Testis (tissue), 2 donors: ENCODE measurements at regions not wholly inside any gene's neighbourhood (a gene's known extent, or its start where the extent isn't known, plus 50 kb on each side); places are given as distances from the start of the nearest gene placed in this dataset.

ENCODE experiments used
- CTCF ChIP-seq, 3 experiments: fragments of 450-650 bp in 2 of 3; fragments of 200-600 bp in 1 of 3; sonication (generic) in 1 of 3; IDR thresholded peaks; one replicate each; pipeline ENCODE4 v1.5.1; 2016 to 2019; ENCODE audit warnings: antibody characterized with exemption in 3 of 3, mild to moderate bottlenecking in 2 of 3, moderate library complexity in 1 of 3
- POLR2A ChIP-seq: fragments of 450-650 bp; IDR thresholded peaks from one replicate; pipeline ENCODE4 v1.6.1; 2017; ENCODE audit warnings: antibody characterized with exemption, mild to moderate bottlenecking, moderate library complexity

DNA sequence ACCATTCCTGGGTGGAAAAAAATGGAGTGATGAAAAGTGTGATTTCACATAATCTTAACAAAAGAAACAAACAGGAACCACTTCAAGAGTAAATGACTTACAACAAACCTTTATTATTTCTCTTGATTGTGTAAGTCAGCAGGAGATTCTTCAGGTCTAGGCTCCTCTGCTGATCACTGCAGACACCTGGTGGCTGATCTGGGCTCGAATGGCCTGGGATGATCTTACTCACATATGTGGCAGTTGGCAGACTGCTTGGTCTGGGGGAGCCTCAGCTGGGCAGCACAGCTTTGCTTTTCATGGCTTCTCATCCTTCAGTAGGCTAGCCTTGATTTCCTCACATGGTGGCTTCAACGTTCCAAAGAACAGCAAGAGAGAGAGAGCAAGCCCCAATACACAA lies 215.4 kb upstream of the PRICKLE1 start:
- TF ChIP-seq CTCF (IDR thresholded peaks at IDR 0.05): no peak
- no peak for TF ChIP-seq POLR2A
